GM12872 (cell line): ENCODE measurements at regions not wholly inside any gene's neighbourhood (a gene's known extent, or its start where the extent isn't known, plus 50 kb on each side); places are given as distances from the start of the nearest gene placed in this dataset.
A peak's percentile ranks its signal among the peaks of the same experiment; 100 is the strongest.

Experiments used
- TF ChIP-seq, protein P1 (sequence below): IDR thresholded peaks from 3 replicates; pipeline ENCODE4 v1.5.1; 2011; ENCODE audit warnings: low read depth, mild to moderate bottlenecking, low read length, moderate library complexity; ENCODE audit not compliant: insufficient read depth

DNA sequence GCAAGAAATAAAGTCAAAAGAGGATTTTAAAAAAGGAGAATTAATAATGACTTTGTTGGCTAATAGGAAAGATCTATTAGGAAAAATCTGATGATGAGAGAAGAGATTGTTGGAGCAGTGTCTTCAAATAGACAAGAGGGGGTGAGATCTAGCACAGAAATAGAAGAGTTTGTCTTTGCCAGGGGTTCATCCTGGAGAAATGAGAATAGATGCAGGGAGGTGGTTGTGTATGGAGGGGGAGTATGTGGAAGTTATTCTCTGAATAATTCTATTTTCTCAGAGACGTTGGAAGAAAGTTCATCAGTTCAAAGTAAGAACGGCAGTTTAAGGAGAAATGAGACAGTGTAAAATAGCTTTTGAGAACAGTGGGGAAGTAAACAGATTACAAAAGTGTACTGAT is 161.3 kb downstream of the TM2D1 start:
- TF ChIP-seq, protein P1, sequence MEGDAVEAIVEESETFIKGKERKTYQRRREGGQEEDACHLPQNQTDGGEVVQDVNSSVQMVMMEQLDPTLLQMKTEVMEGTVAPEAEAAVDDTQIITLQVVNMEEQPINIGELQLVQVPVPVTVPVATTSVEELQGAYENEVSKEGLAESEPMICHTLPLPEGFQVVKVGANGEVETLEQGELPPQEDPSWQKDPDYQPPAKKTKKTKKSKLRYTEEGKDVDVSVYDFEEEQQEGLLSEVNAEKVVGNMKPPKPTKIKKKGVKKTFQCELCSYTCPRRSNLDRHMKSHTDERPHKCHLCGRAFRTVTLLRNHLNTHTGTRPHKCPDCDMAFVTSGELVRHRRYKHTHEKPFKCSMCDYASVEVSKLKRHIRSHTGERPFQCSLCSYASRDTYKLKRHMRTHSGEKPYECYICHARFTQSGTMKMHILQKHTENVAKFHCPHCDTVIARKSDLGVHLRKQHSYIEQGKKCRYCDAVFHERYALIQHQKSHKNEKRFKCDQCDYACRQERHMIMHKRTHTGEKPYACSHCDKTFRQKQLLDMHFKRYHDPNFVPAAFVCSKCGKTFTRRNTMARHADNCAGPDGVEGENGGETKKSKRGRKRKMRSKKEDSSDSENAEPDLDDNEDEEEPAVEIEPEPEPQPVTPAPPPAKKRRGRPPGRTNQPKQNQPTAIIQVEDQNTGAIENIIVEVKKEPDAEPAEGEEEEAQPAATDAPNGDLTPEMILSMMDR = no peak

- TF ChIP-seq, protein P1 = no peak
Observed at GRCh38 chr1:61561666-61562065, 163.3 kb downstream of the TM2D1 start.

GRCh38 chr1:61560385-61560784 is 164.6 kb downstream of the TM2D1 start:
- TF ChIP-seq, protein P1 = no peak

GRCh38 chr1:61556631-61557030 is 168.3 kb downstream of the TM2D1 start:
- TF ChIP-seq, protein P1 = no peak

- TF ChIP-seq, protein P1 = no peak
Observed at GRCh38 chr1:61552630-61553305, 172.2 kb downstream of the TM2D1 start.

- TF ChIP-seq, protein P1 = peak; percentile 45
Observed at GRCh38 chr1:61547302-61547701, 177.6 kb downstream of the TM2D1 start.

DNA sequence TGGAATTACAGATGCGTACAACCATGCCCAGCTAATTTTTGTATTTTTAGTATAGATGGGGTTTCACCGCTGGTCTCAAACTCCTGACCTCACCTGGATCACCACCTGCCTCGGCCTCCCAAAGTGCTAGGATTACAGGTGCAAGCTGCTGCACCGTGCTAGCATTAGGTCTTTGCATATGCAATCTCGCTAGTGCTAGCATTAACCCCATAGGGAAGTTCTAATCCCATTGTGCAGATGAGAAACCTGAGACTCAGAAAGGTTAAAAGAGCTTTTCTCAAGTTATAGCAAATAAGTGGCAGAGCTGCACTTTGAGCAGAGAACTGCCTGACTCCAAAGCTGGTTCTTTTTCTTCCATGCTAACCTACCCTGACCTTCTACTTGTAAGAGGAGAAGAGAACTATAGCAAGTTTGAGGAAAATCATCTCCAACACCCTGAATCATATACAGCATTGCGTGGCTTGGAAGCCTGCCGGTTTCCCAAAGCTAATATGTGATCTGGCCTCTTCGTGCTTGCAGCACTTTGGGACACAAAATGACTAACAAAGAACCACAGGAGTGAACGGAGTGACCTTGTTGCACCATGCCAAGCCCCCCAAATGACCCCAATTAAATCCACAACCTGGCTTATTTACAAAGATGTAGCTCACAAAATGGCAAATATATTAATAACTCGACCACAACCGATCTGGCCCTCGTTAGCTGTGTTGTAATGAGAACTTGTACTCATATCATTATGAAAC is 185.1 kb downstream of the TM2D1 start:
- TF ChIP-seq, protein P1 = no peak
